NCI-H1092 treated with DMSO at 0.1 percent for 48 hours (cell line): ENCODE measurements at regions not wholly inside any gene's neighbourhood (a gene's known extent, or its start where the extent isn't known, plus 50 kb on each side); places are given as distances from the start of the nearest gene placed in this dataset.

Experiments
- DNase-seq: peaks from one replicate; lab custom pipeline; 2025; lab: John Stamatoyannopoulos, UW

GRCh38 chr4:27267970-27268355, 407.3 kb downstream of the STIM2 start:
- DNase-seq = no peak

DNA sequence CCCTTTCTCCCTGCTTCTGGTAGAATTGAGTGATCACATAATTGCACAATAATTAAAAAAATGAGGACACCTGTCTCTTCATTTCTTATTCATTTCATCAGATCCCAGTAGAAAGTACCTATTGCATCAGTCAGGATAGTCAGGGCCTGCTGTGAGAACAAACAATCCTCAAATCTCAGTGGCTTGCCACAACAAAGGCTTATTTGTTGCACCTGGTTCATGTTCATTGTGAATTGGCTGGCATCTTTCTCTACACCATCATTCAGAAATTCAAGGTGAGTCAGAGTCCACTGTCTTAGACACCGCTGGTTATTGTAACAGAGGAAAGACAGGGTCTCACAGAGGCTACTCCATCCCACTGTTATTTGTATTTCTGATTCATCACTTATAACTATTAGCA, 409.8 kb downstream of the STIM2 start:
- peak; percentile 44 for DNase-seq

GRCh38 chr4:27271555-27271954, 410.9 kb downstream of the STIM2 start:
- no peak for DNase-seq

DNA sequence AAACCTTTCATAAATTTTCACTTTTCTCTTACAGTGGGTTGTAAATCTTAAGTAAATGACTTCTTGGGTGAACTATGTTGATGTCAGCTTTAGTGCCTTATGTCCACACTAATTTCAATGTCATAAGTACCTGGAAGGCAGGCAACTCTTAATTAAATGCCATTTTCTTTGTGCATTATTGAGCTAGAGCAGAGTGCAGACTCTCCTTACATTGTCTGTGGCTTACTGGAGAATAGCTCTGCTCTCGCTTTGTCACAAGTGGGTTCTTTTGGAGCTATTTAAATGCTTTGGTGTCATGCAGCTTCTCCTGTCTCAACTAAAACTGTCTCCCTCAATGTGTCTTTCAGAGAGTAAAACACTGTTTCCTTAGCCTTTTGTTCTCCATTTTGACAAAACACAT, 411.6 kb downstream of the STIM2 start:
- no peak for DNase-seq

- DNase-seq = peak; percentile 55
These were observed 415.8 kb downstream of the STIM2 start for GRCh38 chr4:27276307-27277073.

DNA sequence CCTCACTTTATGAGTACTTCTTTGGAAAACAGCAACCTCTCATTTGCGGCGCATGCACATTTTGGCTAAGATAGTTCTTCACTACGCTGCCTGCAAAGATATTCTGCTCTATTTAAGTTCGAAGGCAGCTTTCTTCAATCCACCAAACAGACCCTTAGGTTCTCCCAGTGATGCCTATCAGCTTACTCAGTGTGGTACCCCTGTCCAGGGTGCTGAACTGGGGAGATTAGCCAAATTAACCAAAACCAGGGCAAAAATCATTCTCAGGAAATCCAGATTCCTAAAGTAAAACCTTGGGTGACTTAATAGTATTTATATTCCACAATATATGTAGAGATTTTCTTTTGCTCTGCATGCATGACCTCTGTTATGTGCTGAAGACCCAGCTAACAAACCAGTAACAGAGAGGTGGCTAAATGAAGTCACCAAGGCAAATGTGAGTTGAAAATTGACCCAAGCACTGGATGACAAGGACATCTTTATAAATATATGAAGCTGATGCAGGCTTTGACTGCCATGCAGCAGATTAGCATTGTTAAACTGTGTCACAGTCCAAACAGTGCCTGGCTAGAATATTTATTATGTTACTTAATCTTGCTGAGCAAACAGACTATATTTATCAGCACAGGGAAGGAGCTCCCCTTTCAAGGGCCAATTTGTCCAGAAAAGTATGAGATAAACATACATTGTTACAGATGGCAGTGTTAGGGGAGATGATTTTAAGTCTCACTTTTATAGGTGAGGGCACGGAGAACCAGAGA, 418.2 kb downstream of the STIM2 start:
- DNase-seq = peak; percentile 76

DNA sequence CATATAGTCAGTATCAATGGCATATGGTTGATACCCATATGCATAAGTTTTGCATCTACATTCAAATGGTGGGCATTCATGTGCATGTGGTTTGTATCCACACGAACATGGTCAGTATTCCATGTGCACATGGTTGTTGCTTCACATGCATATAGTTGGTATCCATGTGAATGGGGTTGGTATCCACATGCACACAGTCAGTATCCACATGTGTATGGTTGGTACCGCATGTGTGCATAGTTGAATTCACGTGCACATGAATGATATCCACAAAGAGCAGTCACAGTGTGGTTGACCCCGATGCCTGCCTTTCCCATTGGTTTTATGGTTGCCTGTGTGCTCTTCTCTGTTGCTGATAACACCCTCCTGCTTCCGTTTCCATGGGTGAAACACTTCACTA, 427.9 kb downstream of the STIM2 start:
- no peak for DNase-seq

DNA sequence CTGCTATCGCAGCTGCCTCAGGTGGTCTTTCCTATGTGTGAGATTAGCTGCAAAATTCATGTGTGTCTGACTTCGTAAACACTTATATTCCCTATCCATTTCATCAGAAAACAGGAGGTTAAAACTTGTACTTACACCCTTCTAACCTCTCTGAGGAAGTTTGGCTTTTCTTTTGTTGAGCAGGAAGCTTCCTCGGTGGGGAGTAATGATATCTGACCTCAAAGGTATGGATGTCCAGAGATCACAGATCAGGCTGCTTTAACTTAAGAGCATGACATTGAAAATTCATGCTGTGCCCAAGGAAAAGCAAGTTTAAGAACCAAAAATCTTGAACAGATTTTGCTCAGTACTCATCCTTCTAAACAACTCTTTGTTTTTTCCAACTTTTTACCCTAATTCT, 429.1 kb downstream of the STIM2 start:
- no peak for DNase-seq

DNA sequence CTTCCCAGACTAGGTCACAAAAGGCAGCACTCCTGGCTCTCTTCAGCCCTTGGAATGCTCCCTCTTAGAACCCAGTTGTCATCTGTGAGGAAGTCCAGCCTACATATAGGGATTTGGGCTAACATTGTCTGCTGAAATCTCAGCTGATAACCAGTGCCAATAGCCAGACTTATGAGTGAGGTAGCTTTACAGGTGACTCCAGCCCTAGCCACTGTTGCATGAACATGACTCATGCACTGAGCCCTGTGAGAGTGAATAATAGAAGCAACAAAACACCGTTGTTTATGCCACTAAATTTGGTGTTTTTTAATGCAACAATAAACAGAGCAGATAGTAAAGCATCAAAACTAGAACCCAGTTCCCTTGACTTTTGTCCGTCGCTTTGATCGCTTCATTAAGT, 433.2 kb downstream of the STIM2 start:
- DNase-seq = no peak

DNA sequence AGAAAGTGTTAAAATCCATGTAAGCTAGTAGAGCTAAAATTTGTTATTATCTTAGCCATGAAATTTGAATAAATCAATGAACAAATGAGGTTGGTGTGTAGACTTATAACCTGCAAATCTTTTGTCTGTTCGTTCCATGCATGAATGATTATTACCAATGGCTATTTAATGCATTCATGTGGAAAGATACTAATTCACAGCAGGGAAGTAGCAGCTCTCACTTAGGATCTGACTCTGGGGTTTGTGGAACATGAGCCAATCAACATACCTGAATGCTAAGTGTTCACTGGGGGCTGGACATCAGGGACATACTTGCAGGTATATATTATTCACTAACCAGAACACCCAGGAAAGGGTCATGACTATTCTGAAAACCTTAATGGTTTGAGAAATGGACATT, 444.1 kb downstream of the STIM2 start:
- no peak for DNase-seq

DNA sequence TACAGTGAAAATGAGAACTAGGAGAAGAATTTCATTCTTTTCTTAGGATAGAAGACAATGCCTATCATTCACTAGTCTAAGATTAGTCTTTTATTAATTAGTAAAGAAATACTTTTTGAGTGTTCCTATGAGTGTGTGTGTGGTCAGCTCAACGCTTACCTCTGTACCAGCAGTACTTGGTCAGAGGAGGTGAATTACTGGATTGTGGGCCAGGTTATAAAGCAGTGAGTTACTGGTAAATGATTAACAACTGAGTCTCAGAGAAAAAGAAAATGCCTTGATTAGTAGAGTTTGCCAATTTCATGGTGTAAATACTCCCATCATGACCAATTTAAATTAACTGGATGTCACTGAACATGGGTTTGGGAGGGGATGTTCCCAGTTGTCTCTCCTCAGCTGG, 444.6 kb downstream of the STIM2 start:
- no peak for DNase-seq

DNA sequence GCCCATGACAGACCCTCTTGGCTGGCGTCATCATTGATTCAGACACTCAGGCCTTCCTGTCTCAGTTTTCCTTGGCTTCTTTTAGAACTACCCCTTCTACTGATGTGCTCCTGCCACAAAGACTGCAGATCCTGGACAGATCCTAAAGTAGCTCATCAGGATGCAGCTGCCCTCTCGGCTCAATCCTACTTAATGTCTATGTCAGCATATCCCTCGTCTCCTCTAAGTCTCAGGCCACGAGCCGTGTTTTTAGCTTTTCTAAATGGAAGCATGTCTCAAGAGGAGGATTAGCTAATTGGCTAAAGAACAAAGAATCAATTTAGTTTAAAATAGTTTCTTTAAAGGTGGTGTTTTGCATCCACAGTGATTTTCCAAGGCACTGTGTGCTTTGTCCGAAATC, 447.7 kb downstream of the STIM2 start:
- DNase-seq = no peak

DNA sequence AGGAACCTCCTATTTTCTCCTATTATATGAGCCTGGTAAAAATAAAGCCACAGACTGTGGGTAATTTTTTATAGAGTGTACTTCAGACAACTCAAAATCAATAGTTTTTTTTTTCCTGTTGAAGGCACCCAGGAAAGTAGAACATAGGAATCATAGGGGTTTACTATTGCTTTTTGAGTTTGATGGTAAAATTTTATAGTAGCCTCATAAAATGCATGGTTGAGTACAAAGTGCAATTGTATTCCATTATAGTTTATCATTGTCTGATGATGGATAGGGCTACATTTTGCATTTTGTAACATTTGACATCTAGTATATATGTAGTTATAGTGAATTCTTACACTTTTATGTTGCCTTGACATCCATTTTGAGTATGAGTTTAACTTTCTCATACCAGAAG, 455.0 kb downstream of the STIM2 start:
- DNase-seq = no peak

DNA sequence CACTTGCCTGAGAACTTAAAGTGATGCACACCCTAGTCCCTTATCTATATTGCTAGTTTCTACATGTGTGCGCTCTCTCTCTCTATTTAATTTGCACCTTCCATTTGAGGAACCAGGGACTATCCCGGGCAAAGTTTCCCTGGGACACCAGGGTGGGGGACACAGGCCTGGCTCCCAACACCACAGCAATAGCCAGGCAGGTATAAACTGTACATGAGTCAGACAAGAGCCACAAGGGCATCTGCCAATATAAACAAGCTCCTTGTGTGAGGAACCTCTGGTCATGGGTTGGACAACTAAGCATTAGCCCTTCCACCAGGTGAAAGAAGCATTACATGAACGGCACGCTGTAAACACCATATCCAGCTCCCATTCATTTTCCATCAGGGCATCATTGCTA, 455.5 kb downstream of the STIM2 start:
- no peak for DNase-seq

- peak; percentile 1 for DNase-seq
These were observed 458.1 kb downstream of the STIM2 start for GRCh38 chr4:27318740-27319139.

DNA sequence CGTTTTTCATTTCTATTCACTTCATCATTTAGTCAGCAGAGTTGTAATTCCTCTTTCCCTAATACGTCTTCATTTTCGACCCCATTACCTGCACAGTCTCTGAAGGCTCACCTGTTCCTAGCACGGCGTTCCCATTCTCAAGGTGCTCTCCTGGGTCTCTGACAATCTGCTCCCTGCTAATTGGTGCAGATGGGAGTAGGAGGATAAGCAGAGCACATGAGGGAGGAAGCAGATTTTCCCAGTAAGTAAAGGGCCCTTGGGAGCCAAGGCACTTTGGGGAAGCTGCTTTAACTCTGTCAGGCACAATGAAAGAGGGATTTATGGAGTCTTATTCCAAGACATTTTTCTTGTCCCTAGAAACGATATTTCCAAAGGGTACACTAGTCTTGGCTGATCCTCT, 466.4 kb downstream of the STIM2 start:
- no peak for DNase-seq

- no peak for DNase-seq
These were observed 467.0 kb downstream of the STIM2 start for GRCh38 chr4:27327421-27328181.

DNA sequence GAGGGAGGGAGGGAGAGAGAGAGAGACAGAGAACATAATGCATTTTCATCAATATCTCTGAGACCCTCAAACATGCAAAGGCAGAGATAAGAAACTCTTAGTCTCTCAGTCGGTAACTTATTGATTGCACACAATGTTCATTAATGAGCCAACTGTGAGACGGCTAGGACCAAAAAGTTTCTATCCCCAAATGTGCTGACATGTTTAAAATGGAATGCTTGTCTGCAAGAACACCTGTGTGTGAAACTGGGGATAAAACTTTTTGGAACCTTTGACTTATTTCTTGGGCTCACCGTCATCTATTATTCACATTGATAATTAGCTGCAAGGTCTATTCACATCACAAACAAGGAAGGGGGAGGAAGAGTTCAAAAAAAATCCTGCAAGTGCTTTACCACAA, 477.9 kb downstream of the STIM2 start:
- DNase-seq = no peak

DNA sequence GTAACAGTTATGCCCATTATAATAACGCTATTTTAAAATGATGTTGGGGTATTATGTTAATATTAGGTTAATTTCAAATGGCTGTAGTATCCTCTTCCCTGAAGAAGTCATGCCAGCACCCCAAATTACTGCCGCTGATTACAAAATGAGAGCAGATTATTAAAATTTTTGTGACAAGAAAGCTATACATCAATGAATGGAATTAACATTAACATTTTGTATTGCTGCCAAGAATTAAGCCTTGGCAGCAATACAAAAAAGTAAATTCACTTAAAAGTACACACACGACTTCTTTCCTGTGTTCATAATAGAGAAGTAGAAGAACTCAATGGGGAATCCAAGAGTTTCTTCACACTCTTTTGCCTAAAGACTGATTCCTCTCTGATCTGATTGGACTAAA, 482.8 kb downstream of the STIM2 start:
- no peak for DNase-seq

DNA sequence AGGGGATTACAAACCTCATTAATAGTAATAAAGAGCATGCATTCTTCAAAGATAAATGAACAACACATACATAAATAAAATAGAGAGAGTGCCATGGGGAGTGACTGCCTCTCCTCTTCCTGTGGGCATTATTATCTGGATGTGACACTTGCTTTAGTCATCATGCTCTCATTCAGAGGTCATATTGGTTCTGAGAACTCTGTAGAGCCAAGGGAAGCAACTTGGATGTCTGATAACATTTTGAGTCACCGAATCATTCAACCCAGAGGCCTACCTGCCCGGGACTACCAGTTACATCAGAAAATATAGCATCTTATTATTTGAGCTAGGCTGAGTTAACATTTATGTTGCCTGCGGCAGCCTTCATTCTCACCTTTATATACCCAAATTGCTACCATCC, 489.5 kb downstream of the STIM2 start:
- DNase-seq = no peak

GRCh38 chr4:27357283-27357682, 496.6 kb downstream of the STIM2 start:
- DNase-seq = peak; percentile 27

GRCh38 chr4:27358269-27358668, 497.6 kb downstream of the STIM2 start:
- DNase-seq = no peak

DNA sequence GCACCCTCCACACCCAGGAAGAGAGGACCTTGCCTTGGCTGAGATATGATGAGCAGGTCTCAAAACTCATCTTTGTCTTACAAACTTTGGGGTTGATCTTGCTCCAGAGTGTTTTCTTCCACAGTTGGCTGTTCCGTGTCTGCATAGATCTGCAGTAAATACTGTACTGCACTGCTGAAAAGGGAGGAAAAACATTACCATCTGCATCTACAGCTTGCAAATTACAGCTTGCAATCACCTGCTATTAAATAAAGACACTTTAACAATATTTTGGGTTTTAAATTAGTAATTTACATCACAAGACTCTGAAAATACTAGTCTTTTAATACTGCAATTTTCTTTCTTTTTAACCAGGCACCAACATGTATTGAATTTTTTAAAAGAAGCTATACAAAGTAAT, 499.5 kb downstream of the STIM2 start:
- DNase-seq = no peak
